Peyer's patch (tissue), 4 donors: ENCODE measurements at regions not wholly inside any gene's neighbourhood (a gene's known extent, or its start where the extent isn't known, plus 50 kb on each side); places are given as distances from the start of the nearest gene placed in this dataset.

Experiments used
- CTCF ChIP-seq, 6 experiments: fragments of 450-650 bp in 4 of 6; fragments of 200-600 bp in 2 of 6; sonication (generic) in 1 of 6; IDR thresholded peaks; one replicate each; pipeline ENCODE4 v1.5.1; 2017 to 2019; ENCODE audit warnings: antibody characterized with exemption in 6 of 6, mild to moderate bottlenecking in 3 of 6, moderate library complexity in 1 of 6
- POLR2A ChIP-seq, 2 donors: fragments of 450-650 bp; IDR thresholded peaks; one replicate each; pipeline ENCODE4 v1.5.1; 2017; ENCODE audit warnings: antibody characterized with exemption in 2 of 2, mild to moderate bottlenecking in 2 of 2, moderate library complexity in 2 of 2

- no peak for TF ChIP-seq CTCF (IDR thresholded peaks at IDR 0.05)
- no peak for TF ChIP-seq POLR2A (IDR thresholded peaks at IDR 0.05)
These were observed 330.1 kb downstream of the SPRY2 start for GRCh38 chr13:80010846-80011245.
